HG02759 (cell line): ENCODE measurements at regions not wholly inside any gene's neighbourhood (a gene's known extent, or its start where the extent isn't known, plus 50 kb on each side); places are given as distances from the start of the nearest gene placed in this dataset.
"Not testable (repeated sequence)": the region's sequence is repeated elsewhere in the genome, so short reads cannot be mapped to it uniquely, and the experiment has no call there.

Experiments
- ATAC-seq: cut with Tn5 transposase; IDR thresholded peaks from one replicate; pipeline ENCODE4 v1.9.1; 2021; ENCODE audit warnings: mild to moderate bottlenecking, moderate library complexity; ENCODE audit not compliant: unreplicated experiment

DNA sequence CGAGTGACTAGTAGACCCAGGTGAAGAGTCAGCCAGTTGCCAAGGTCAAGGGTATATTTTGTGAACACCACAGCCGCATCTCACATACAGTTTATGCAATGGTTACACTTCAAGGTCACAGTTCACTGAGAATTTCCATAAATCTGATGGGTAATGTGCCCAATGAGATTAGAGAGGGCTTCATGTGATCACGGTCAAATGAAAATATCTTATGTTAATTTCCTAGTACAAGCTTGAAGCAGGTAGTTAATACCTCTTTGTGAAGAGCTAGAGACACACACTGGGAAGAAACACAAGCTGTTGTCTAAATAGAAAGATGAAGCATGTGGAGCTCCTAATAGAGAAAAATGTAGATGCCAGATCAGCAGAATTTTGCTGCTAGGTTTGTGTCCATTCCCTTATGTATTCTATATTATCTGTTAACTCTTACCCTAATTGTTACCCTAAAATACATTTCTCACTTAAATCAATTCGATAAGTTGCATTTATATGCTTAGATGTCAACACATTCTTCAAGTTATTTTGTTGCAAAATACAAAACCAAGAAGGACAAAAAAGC, 136.0 kb downstream of the NR2F2 start:
- no peak for ATAC-seq

GRCh38 chr15:96468036-96468435, 137.5 kb downstream of the NR2F2 start:
- ATAC-seq, result no peak

GRCh38 chr15:96470681-96471310, 140.3 kb downstream of the NR2F2 start:
- ATAC-seq, result no peak

- no peak for ATAC-seq
These were observed 142.2 kb downstream of the NR2F2 start for GRCh38 chr15:96472681-96473080.

DNA sequence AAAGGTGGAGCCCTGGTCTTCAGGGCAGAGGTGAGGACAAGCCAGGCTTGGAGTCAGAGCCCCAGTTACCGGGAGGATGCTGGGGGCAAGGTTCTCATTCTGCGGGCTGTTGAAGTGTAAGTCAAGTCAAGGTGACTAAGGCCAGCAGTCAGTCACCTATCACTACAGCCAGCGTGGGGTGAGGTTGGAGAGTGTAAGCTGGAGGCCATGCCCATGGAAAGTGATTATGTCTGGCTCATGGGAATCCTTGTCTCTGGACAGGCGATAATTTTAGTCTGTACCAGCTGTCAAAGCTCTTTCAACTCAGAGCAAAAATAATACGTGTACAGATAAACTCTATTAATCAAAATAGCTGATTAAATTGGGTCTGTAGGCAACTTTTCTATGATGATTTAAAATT, 143.1 kb downstream of the NR2F2 start:
- no peak for ATAC-seq

GRCh38 chr15:96474231-96474664, 143.7 kb downstream of the NR2F2 start:
- ATAC-seq, result no peak

- no peak for ATAC-seq
These were observed 146.7 kb downstream of the NR2F2 start for GRCh38 chr15:96477227-96477626.

DNA sequence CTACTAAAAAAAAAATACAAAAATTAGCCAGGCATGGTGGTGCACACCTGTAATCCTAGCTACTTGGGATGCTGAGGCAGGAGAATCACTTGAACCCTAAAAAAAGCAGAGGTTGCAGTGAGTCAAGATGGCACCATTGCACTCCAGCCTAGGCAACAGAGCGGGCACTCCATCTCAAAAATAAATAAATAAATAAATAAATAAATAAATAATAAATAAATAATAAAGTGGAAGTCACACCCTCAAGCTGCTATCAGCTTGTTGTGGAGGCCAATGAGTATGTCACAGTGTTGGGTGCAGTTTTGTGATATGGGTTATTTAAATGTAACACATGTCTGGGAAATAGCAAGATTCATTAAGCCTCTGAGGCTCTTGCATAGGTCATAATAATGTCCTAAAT, 153.9 kb downstream of the NR2F2 start:
- ATAC-seq, result not testable (repeated sequence)

- ATAC-seq, result no peak
These were observed 154.3 kb downstream of the NR2F2 start for GRCh38 chr15:96484830-96485229.

DNA sequence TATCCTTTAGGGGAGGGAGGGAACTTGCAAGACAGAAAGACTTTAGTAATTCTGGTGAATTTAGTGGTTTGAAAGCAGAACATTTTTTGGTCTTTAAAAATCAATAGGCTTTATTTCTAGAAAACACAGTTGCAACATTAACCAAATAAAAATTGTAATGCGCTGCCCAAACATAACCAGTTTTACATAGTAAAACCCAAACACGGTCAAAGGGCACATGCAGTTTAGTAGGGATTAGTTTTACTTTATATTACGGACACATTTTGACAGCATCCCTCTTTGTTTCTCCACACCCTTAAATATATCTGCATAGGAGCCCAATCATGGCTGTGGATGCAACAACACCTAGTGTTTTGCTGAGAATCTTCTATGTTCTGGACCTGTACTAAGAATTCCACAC, 156.7 kb downstream of the NR2F2 start:
- no peak for ATAC-seq

GRCh38 chr15:96491066-96491699, 160.7 kb downstream of the NR2F2 start:
- not testable (repeated sequence) for ATAC-seq

DNA sequence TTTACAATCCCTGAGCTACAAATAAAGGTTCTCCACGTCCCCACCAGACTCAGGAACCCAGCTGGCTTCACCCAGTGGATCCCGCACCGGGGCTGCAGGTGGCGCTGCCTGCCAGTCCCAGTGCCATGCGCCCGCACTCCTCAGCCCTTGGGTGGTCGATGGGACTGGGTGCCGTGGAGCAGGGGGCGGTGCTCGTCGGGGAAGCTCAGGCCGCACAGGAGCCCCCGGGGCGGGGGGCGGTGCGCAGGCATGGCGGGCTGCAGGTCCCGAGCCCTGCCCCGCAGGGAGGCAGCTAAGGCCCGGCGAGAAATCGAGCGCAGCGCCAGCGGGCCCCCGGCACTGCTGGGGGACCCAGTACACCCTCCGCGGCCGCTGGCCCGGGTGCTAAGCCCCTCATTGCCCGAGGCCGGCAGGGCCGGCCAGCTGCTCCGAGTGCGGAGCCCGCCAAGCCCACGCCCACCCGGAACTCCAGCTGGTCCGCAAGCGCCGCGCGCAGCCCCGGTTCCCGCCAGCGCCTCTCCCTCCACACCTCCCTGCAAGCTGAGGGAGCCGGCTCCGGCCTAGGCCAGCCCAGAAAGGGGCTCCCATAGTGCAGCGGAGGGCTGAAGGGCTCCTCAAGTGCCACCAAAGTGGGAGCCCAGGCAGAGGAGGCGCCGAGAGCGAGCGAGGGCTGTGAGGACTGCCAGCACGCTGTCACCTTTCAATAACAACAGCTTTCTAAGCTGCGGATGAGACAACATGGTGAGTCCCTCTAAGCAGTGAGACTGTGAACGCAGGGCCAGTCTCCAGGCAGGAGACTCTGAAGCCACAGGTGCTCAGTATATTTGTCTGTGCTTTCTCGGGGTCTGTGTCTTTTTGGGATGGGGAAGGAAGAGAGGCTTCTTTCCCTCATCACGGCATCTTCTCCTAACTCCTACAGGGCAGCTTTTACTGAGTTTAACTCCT, 161.5 kb downstream of the NR2F2 start:
- not testable (repeated sequence) for ATAC-seq

DNA sequence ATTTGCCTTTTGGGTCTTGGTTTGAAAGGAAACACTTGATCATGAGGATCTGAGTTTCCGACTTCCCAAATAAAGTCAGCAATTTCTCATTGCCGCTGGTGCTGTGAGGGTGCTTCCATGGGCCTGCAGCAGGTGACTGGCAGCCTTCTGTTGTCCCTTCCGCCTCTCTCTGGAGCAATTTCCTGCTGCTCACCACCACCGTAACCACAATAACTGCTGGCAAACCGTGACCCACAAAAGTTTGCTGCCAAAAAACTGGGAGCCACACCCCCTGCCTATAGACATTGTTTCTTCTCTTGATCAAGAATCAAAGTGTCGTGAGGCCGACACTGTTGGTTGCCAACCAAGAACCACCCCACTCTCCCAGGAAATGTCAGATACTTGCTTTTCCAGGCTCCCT, 164.0 kb downstream of the NR2F2 start:
- no peak for ATAC-seq

DNA sequence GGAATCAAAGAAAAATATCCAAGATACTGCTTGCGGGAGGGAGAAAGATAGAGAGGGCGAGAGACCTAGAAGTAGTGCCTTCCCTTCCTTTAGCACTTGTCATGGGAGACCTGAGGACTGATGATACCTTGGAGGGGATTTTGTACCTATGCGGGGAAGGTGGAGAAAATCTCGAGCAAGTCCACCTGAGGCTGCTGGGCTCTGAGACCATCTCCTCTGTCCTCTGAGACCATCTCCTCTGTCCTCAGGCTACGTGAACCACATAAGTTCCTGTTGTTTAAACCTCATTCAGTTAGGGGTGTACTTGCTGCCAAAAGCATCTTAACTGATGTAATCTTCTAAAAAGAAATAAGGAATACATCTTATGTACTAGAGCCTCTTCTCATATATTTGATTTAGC, 164.9 kb downstream of the NR2F2 start:
- ATAC-seq, result no peak

GRCh38 chr15:96497951-96498350, 167.5 kb downstream of the NR2F2 start:
- ATAC-seq, result no peak

DNA sequence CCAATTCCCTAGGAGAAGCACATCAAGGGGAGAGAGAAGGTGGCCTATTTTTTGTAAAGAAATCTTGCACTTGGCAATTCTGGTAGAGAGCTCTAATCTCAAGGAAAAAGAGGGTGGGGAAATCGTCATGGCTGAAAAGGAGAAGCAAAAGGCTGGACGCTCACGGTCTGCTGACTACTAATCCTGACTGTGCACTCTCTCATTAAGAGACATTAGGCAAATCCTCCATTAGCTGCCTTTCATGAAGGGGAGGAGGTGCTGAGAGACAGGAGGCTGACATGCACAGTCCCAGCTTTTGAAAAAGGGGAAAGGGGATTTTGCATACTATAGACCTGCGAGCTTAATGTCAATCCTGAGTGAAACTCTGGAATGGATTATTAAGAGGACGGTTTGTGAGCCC, 170.0 kb downstream of the NR2F2 start:
- ATAC-seq, result no peak

- no peak for ATAC-seq
These were observed 170.9 kb downstream of the NR2F2 start for GRCh38 chr15:96501362-96501761.

DNA sequence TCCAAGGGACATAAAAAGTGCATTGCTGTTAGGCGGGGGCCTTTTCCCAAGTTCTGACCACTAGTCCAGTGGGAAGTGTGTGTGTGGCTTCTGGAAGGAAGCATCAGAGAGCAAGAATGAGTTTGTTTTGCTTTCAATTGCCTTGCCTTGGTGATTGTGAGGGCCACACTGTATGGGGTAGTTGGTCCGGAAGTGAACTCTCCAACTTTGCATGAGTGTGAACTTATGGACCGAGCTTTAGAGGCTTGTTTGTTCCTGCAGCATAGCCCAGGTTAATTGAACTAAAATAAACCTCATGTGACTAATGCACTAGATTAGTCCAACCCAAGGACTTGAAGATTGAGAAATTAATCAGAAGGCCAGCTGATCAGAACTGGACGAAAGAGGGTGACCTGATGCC, 171.7 kb downstream of the NR2F2 start:
- ATAC-seq, result no peak

- no peak for ATAC-seq
These were observed 172.8 kb downstream of the NR2F2 start for GRCh38 chr15:96503276-96503675.

DNA sequence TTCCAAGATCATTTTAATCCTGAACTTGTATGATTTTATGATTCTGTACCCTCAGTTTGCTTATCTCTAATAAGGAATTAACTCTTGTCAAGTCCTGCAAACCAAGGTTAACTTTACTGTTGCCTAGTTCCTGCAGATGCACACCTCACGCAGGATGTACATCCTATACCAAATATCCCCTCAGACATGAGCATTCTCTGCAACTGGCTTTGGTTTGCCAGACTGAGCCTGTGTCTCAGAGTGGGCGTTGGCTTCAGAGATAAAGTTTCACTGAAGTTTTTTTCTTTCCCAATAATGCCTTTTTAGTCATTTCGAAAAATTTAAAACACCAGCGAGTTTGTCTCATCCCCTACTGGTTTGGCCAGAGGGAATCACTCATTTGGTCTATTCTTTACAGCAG, 173.9 kb downstream of the NR2F2 start:
- ATAC-seq, result no peak

GRCh38 chr15:96505014-96505413, 174.5 kb downstream of the NR2F2 start:
- ATAC-seq, result no peak
